Fibroblast of skin of left biceps (primary cell): ENCODE measurements at regions not wholly inside any gene's neighbourhood (a gene's known extent, or its start where the extent isn't known, plus 50 kb on each side); places are given as distances from the start of the nearest gene placed in this dataset.

ENCODE experiments used
- DNase-seq, 2 experiments: peaks; one replicate each; pipeline ENCODE4 v3.0.0-alpha.2; 2013; ENCODE audit warnings: low read depth in 2 of 2

DNA sequence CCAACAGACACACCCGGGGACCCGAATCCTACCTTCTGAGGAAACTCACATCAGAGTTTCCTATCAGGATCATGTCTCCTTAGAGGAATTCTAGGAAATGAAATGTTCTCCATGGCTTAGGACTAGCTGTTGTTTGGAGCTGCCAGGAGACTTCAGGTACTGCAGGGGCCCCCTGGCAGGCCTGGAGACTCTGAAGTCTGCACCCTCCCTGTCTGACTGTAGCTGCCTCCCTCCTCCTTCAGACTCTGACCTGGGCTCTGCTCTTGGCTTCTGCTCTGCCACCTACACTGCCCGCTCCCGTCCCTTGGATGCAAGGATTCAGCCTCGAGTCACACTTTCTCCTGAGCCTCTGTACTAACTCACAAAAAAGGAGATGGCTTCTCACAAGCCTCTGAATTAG is 232.8 kb downstream of the INHBA start:
- DNase-seq, result no peak

DNA sequence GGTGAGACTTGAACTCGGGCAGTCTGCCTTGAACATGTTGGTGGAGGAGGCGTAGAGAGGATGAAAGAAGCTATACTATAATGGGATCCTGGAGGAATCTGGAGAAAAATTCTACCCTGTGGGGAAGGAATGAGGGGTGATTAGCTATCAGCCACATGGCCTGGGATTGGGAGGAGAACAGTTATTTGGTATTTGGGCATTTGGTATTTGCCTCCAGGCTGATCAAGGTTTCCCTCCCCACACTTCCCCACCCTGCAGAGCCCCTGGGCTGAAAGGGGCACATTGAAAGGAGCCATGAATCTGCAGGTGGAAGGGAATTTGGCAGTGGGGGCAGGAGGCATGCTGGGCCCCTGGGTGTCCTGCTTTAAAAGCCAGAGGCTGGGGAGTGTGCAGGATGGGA is 235.3 kb downstream of the INHBA start:
- DNase-seq, result no peak

DNA sequence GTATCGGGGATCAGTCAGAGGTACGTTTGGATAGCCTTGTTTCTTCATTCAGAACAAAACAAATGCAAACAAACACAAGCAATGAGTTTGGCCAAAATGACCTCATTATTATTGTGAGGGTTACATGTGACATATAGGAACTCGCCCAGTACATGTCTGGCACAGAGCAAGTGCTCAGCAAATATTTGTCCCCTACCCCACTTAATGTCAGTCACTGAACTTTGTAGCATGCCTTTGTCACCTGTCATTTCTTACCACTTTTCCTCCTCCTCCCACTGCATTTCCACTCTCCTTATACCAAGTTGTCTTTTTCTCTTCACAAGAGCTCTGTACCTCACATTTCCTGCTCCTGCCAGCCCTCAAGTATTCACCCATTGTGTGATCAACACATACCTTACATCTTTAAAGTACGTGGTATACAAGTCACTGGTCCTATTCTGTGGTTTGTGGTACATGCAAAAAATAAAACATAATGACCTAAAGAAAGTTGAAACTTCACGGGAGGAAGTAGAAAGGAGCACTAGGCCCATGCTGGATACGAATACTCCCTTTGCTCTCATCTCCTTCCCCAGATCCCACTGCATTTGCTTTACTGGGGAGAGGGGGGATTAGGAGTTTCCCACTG is 236.0 kb downstream of the INHBA start:
- DNase-seq, result no peak

DNA sequence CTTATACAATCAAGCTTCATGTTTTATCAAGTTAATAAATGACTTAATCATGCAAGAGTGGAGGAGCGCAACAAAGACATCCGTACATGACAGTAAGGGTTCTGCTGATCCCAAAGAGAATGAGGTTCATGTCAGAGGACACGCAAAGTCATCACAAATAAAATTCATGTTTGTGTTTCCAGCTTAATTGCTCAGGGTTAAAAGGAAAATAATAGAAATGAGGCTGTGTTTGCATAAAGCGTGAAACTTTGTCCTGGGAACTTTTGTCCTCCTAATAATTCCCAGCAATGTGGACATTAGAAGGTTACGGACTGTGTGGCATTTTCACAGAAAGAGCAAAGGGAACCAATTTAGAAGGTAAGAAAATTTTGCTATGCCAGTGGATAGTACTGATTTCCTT is 237.3 kb downstream of the INHBA start:
- no peak for DNase-seq

DNA sequence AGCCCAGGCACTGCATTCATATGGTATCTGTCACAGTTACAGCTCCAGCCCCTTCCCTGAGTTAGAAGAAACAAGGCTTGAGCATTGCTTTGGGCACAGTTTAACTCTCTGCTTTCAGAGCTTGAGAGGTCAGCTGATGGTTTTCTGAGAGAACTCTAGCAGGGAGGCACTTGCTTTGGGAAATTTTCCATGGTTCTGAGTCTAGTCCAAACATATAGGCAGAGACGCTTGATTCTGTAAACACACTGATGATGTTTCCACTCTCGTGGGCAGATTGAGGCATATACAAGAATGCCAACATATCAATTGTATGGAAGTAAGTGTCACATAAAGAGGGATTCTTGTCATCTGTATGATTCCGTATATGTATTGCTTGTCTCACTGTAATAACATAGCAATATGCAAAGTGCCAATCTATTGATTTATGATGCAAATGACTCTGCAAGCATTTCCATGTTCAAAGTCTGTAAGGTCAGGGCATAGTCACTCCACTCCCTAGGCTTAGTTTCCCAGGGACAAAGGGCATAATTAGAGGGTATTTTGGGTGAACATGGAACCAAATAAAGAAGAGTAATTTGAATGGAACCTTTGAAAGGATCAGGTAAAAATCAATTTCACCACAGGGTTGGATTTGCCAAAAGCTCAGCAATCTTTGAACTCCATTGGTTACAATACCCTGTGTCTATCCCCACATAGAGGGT is 239.0 kb downstream of the INHBA start:
- no peak for DNase-seq

DNA sequence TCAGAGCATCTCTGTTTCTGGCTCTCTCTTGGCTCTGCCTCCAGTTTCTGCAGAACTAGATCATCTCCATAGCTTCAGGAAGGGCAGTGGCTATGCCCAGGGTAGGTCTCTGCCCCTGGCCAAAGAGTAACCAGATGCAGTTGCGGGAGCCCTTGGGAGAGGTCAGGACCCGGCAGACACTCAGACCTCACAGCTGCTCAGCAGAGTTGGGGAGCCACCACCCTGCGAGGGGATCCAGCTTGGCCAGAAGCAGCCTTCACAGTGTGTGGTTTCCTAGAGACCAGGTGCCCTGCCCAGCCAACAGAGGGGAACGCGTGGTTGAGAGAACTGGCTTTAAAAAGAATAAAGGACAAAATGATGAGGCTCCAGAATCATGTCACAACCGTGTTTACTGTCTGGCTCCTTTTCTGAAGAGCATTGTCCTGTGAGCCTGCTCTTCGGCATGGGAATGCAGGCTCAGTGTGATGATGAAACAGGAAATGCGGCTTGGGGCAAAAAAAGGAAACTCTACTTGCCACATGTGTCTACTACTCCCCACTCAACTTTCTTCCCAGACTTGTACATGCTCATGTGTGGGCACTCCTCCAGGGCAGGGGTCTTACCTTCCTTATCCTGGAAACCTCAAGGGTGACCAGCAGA is 243.1 kb downstream of the INHBA start:
- DNase-seq, result no peak

DNA sequence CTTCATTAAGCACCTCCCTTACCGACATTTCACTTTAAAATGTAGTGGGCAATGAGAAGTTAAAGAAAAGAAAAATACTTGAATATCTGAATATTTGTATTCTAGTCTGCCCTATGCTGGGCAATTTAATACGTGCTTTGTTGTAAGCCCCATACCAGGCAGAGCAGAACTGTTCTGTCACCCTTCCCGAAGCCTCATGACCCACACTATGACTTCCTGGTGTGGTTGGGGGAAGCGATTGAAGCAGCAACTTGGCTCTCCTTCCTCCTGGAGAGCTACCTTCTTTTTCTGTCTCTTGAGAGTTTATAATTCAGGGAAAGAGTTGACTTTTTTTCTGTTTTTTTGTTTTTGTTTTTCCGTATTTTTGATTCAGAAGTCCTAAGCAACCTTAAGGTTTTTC is 243.7 kb downstream of the INHBA start:
- no peak for DNase-seq

DNA sequence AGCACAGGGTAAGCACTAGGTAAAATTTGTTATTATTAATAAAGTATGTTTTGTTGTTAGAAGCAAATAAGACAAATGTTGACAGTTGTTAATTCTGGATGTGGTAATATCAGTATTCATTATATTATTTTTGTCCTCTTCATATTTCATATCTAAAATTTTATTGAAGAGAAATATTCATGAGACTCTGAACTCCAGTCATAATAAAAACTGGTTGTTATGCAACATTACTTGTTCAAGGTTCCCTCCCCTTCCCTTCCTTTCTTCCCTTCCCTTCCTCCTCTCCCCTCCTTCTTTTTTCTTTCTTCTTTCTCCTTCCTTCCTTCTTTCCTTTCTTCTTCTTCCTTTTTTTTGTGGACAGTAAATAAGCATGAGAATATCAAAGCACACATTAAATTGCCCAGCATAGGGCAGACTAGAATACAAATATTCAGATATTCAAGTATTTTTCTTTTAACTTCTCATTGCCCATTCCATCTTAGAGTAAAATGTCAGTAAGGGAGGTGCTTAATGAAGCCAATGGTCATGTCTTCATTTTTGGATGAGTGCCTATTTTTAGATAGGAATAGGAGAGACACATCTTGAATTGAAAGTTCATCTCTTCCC is 245.0 kb downstream of the INHBA start:
- no peak for DNase-seq

DNA sequence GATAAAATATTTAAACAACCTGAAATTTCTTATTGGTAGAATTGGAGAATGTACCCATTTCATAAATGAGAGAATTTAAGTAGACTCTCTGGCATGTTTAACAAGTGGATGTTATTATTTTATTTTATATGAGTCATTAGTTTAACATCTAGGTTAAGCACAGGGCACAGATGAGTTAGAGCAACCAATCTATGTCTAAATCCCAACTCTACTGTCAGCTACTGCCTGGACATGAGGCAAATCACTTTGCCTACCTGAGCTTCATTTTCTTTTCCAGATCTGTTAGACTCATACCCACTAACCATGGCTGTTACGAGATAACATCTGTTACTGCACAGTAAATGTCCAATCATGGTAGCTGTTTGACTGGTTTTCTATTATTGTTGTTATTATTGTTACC is 251.1 kb downstream of the INHBA start:
- no peak for DNase-seq

DNA sequence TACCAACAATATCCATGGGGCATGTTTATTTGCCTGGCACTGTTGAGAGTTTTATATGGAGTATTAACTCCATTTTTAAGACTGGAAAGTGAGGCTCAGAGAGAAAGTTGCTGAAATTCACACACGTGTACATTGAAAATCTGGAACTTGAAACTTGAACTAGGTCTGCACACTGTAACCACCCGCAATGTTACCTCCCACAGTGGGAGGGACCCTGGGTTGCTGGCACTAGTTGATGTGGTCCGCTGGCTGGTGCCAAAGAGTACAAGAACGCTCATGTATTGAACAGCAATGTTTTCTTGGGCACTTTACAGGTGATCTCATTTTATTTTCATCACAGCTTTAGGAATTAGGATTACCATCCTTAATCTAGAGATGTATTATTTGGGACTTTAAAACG is 253.2 kb downstream of the INHBA start:
- DNase-seq, result no peak

DNA sequence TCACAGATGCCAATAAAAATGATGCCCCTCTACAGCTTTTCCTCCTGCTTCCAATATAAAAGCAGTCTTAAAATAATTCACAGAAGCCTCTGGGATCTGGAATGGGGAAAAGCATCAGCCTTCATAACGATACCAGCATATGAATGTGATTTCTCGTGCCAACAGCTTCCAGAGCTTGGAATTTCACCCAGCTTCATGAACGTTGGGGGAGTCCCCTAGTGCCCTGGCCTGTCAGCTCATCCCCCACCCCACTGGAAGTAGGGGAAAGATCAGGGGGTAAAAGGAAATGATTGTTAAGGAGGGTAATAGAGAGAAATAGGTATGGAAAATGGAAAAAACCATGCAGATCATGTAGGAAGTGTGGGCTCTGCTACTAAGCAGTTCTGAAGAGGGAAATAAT is 253.6 kb downstream of the INHBA start:
- DNase-seq, result no peak

DNA sequence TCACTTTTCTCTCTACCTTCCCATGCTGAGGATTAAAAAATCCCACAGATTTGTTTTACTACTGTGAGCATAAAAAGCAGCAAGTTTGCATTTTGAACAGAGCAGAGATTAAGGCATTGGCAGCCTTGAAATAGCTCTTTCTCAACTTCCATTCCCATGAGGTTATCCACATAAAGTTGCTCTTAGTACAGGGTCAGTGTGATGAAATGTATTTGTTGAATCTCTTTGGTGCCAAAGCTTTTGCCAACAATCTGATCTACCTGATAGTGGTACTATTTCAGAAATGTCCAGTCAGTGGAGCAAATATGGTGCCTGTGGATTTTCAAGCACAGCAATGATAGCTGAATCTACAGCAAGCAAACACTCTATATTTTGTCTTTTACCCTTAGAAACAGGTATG is 254.8 kb downstream of the INHBA start:
- no peak for DNase-seq

DNA sequence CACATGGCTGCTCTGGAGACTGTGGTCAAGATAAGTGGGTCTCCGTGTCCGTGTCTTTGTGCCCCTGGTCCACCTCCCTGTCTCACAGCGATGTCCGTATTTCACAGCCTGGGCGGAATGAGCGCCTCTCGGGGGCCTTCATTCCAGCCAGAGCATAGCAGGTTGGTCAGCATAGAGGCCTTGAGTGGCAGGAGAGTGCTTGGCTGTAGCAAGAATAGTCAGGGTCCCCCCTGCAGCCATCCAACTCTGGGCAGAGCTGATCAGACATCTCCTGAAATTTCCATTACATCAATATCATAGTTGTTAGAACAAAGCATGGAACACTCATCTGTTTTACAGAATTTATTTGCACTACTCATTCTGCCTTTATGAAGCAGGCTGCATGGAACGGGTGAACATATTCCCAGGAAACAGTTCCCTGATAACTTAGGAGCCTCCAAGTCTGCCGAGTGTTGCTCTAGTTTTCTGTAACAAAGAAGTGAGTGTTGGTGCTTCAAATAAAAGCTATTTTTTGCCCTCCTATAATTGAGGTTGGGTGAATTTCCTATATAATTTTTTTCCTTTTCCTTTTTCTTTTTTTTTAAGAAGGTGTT is 255.3 kb downstream of the INHBA start:
- no peak for DNase-seq

DNA sequence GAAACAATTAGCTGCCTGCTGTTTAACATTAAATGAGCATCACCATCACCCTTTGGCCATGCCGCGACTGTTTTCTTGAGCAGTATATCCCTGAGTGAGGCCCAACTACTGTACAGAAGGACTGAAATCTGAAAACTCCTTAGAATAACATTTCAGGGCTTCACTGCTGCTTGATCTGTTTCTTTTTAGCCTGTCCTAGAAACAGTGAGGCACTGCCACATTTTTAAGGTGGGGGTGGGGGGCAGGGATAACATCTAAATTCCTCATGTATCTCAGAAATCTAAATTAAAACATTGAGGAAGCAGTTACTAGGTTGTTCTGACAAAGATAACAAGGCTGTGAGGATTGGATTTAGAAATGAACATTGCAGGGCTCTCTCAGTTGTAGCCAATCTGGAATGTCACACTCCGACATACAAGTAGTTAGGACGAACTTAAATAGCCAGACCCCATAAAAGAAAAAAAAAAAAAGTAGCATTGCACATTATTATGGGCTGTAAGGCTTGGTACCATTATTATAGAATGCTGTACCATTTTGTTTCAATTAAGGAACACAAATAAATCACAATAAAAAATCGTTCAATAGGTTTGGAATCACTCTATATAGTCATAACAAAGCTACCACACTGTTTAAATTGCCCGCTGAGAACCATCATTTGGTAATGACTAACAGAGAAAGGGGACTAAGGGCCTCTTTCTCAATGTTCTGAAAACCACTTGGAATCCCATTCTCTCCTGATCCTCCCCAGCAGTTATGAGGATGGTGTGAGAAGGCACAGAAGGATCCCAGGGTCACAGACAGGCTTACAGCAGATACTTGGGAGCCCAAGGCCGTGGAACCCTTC is 256.1 kb downstream of the INHBA start:
- DNase-seq, result peak in 1 of 2 experiments; percentile 12

DNA sequence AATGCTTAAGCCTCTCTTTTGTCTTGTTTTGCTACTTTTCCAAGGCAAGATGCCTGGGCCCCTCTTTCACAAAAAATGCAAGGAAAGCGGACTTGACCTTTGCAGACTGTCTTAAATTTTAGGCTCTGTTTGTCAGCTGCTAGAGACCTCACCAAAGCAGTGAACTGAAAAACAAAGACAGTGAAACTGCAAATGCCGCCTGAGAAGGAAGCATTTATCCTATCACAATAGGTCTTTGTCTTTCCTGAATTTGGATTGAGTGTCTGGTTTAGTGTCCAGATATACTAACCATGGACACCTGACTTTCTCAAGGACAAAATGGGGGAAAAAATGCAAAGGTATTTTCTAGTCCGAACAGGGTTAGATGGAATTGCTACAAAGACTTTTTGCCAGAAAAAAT is 256.9 kb downstream of the INHBA start:
- DNase-seq, result no peak

DNA sequence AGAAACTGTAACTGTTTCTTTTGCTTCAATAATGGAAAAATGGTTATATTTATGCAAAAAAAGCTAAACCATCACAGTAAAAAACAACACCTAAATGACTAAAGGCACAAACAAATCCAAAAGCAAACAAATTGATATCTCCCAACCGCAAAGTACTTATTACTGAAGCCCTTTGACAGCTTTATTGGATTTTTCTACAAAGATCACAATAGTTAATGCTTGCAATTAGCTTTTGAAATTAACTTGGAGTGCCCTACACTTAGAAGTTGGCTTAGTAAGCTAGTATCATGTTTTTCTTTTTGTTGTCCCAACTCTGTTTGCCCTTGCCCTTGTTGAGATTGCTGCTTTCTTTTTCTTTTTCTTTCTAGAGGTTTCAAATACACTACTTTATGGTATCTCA is 257.5 kb downstream of the INHBA start:
- DNase-seq, result no peak

DNA sequence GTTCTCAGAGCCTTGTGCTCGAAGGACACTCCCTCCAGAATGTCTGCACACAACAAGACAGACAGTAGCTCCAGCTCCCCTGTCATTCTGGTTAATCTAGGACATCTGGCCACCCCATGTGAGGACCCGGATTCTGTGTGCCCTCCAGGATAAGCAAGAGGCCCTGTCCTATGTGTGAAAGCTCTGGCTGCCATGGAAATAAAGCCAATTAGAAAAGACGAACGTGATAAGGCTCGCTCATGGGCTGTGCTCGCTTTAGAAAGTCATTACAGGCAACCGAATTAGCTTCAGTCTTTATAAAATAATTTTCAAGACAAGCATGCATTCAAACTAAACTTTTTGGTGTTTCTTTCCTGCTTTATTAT is 263.4 kb downstream of the INHBA start:
- no peak for DNase-seq

DNA sequence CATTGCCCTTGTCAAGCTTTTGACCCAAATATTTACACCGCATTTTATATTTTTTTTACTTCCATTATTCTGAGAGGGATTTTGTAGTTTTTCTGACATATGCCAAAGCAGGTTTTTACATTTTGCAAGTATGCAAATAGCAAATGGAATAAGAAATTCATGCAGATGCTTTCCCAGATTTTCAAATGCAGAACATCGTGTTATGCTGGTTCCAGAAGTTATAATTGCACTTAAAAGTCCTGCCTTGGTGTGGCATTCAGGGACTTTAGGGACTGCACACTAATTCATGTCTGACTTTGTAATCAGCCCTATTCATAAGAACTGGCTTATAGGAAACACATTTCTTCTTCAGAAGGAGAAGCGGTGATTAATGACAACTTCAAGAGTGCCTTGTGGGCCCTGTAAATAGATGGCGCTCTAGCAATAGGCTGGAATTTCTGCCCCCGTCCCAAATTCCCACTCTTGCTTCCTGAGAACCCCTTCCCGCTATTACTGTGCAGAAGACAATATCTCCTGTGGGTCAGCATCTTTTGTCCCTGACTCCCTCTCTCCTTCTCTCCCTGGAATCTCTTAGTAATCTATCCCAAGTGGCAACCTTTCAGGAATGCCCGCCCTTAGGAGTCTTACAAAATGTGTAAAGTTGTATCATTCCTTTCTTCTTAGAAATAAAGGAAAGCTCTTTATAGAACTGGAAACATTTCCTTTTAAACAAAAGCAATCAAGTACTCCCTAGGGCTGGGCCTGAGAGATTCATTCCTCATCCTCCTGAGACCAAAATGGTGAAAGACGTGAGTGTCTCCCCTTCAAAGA is 264.0 kb downstream of the INHBA start:
- no peak for DNase-seq

DNA sequence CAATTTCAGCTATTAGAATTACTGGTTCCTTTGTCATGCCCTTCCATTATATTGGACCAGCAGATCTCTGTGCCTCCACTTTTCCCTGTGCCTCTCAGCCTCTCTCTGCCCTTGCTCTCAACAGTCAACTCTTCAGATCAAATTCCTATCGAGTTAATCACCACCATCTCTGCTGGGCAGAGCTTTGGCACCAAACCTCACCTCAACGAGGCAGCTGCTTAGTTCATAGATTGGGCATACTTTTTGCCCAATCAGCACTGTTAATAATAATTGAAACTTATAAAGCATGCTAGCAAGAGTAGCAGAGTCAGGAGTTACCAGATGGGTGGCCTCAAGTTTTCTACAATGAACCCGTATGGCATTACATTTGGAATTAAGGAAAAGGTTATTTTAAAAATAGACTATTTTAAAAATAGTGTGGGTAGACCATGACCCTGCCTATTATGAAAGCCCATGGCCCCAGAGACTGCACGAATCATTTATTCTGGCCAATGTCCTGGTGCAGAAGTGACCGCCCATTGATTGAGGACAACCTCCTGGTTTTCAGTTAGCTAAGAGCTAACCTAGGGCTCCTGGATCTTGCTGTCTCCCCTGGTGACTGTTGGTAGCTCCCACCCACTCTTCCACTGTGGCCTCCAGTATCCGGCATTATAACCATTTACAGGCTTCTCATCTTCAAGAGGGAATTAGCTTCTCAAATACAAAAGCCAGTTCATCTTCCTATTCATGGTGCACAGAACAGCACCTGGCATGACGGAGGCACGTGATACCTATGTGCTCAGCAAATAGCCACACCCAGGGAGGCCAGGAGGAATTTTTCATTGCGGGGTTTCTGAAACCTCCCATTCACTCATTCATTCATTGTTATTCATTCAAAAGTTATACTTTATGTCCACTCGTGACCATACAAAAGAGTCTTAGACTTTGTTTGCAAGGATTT is 265.4 kb downstream of the INHBA start:
- no peak for DNase-seq

DNA sequence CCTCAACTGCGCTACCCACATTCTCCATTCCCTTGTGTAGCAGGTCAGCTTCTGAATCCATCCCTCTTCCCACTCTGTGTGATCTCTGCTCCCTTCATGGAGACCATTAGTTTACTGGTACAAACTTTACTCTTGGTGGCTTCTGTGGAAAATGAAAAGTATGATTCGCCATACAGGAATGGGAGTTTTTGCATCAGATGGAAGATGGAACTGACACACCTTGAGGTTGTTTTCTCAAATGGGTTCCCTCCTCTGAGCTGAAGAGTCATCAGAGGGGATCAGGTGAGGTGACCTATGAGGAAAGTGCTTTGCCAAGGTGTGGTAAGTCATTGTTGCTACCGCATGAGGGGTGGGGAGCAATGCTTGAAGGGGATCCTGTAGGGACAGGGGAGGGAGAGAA is 266.8 kb downstream of the INHBA start:
- no peak for DNase-seq
